ENCODE measurements at regions not wholly inside any gene's neighbourhood (a gene's known extent, or its start where the extent isn't known, plus 50 kb on each side); places are given as distances from the start of the nearest gene placed in this dataset.

- H3K36me3 Mint-ChIP-seq, result no peaks in the 10 kb centered on the region
- no peak for TF ChIP-seq CTCF (IDR thresholded peaks at IDR 0.05; ENCODE audit: unreplicated experiment)
- H3K27me3 Mint-ChIP-seq (ENCODE audit: low read depth), result peaks cover 9% of the 10 kb centered on the region
- peaks cover 11% of the 10 kb centered on the region for H3K9me3 Mint-ChIP-seq
- H3K27ac Mint-ChIP-seq, result no peak overlapping the region
- no peak for DNase-seq (ENCODE audit: low spot score in 2 of 2, unreplicated experiment in 2 of 2)
- peaks cover 14% of the 10 kb centered on the region for H3K4me1 Mint-ChIP-seq
- no peak overlapping the region for H3K4me3 Mint-ChIP-seq
Measured at GRCh38 chr13:76620036-76620435, 266.2 kb downstream of the KCTD12 start.

- Mint-ChIP-seq H3K27me3 (ENCODE audit: low read depth) (peaks cover 9% of the 10 kb centered on the region), H3K36me3 (no peaks in the 10 kb centered on the region), H3K4me3 (no peak overlapping the region), H3K4me1 (peaks cover 14% of the 10 kb centered on the region), H3K27ac (no peak overlapping the region), H3K9me3 (peaks cover 11% of the 10 kb centered on the region)
- no peak for TF ChIP-seq CTCF (IDR thresholded peaks at IDR 0.05; ENCODE audit: unreplicated experiment)
- no peak for DNase-seq (ENCODE audit: low spot score in 2 of 2, unreplicated experiment in 2 of 2)
Measured at GRCh38 chr13:76619631-76620030, 266.6 kb downstream of the KCTD12 start.

GRCh38 chr13:76610819-76611415 is 275.3 kb downstream of the KCTD12 start:
- no peak overlapping the region for H3K4me3 Mint-ChIP-seq
- TF ChIP-seq CTCF (IDR thresholded peaks at IDR 0.05; ENCODE audit: unreplicated experiment), result no peak
- H3K4me1 Mint-ChIP-seq, result peaks cover 10% of the 10 kb centered on the region
- H3K36me3 Mint-ChIP-seq, result no peaks in the 10 kb centered on the region
- no peak for DNase-seq (ENCODE audit: low spot score in 2 of 2, unreplicated experiment in 2 of 2)
- H3K27ac Mint-ChIP-seq, result peak overlapping the region; percentile 19
- H3K27me3 Mint-ChIP-seq (ENCODE audit: low read depth), result peaks cover 2% of the 10 kb centered on the region
- peaks cover 9% of the 10 kb centered on the region for H3K9me3 Mint-ChIP-seq

- peaks cover 12% of the 10 kb centered on the region for H3K9me3 Mint-ChIP-seq
- H3K36me3 Mint-ChIP-seq, result no peaks in the 10 kb centered on the region
- no peak for DNase-seq (ENCODE audit: low spot score in 2 of 2, unreplicated experiment in 2 of 2)
- TF ChIP-seq CTCF (IDR thresholded peaks at IDR 0.05; ENCODE audit: unreplicated experiment), result no peak
- peaks cover 5% of the 10 kb centered on the region for H3K27me3 Mint-ChIP-seq (ENCODE audit: low read depth)
- peaks cover 10% of the 10 kb centered on the region for H3K4me1 Mint-ChIP-seq
- no peak overlapping the region for H3K27ac Mint-ChIP-seq
- no peak overlapping the region for H3K4me3 Mint-ChIP-seq
Measured at GRCh38 chr13:76609643-76610042, 276.6 kb downstream of the KCTD12 start.

GRCh38 chr13:76607866-76608265 is 278.3 kb downstream of the KCTD12 start:
- Mint-ChIP-seq H3K4me3 (no peak overlapping the region), H3K36me3 (no peaks in the 10 kb centered on the region), H3K27ac (no peak overlapping the region), H3K27me3 (ENCODE audit: low read depth) (peaks cover 17% of the 10 kb centered on the region), H3K4me1 (peaks cover 10% of the 10 kb centered on the region), H3K9me3 (peaks cover 18% of the 10 kb centered on the region)
- no peak for DNase-seq (ENCODE audit: low spot score in 2 of 2, unreplicated experiment in 2 of 2)
- TF ChIP-seq CTCF (IDR thresholded peaks at IDR 0.05; ENCODE audit: unreplicated experiment), result no peak

- Mint-ChIP-seq H3K4me3 (no peak overlapping the region), H3K27ac (no peak overlapping the region), H3K36me3 (no peaks in the 10 kb centered on the region), H3K4me1 (peaks cover 27% of the 10 kb centered on the region), H3K27me3 (ENCODE audit: low read depth) (peaks cover 48% of the 10 kb centered on the region), H3K9me3 (peaks cover 9% of the 10 kb centered on the region)
- TF ChIP-seq CTCF (IDR thresholded peaks at IDR 0.05; ENCODE audit: unreplicated experiment), result no peak
- DNase-seq (ENCODE audit: low spot score in 2 of 2, unreplicated experiment in 2 of 2), result no peak
Measured at GRCh38 chr13:76600081-76600480, 286.1 kb downstream of the KCTD12 start.
